Parathyroid adenoma (tissue), 2 donors: ENCODE measurements at regions not wholly inside any gene's neighbourhood (a gene's known extent, or its start where the extent isn't known, plus 50 kb on each side); places are given as distances from the start of the nearest gene placed in this dataset.

Experiments used
- H2AFZ ChIP-seq: fragments of 300-600 bp; sonication (generic); one replicate; pipeline ENCODE4 v1.7.0; 2017; ENCODE audit warnings: antibody characterized with exemption, mild to moderate bottlenecking
- H3K27ac ChIP-seq: fragments of 300-600 bp; sonication (generic); one replicate; pipeline ENCODE4 v1.7.0; 2017
- H3K27me3 ChIP-seq: fragments of 300-600 bp; sonication (generic); one replicate; pipeline ENCODE4 v1.7.0; 2017; ENCODE audit warnings: low read length; ENCODE audit not compliant: control insufficient read depth, insufficient read depth
- H3K36me3 ChIP-seq: fragments of 300-600 bp; sonication (generic); one replicate; pipeline ENCODE4 v1.7.0; 2017; ENCODE audit warnings: low read length; ENCODE audit not compliant: control insufficient read depth, insufficient read depth
- H3K4me1 ChIP-seq: fragments of 300-600 bp; sonication (generic); one replicate; pipeline ENCODE4 v1.7.0; 2017; ENCODE audit warnings: control low read depth
- H3K4me2 ChIP-seq: fragments of 300-600 bp; sonication (generic); one replicate; pipeline ENCODE4 v1.7.0; 2017; ENCODE audit warnings: low read length
- H3K4me3 ChIP-seq: fragments of 300-600 bp; sonication (generic); one replicate; pipeline ENCODE4 v1.7.0; 2017; ENCODE audit warnings: low read depth, low read length
- H3K79me2 ChIP-seq: fragments of 300-600 bp; sonication (generic); one replicate; pipeline ENCODE4 v1.7.0; 2017; ENCODE audit warnings: control low read depth
- H3K9ac ChIP-seq: fragments of 300-600 bp; sonication (generic); one replicate; pipeline ENCODE4 v1.7.0; 2017; ENCODE audit warnings: mild to moderate bottlenecking
- H3K9me3 ChIP-seq: fragments of 300-600 bp; sonication (generic); one replicate; pipeline ENCODE4 v1.7.0; 2017; ENCODE audit warnings: low read length; ENCODE audit not compliant: control insufficient read depth
- TF ChIP-seq, protein P1 (sequence below): fragments of 300-600 bp; sonication (generic); IDR thresholded peaks from one replicate; pipeline ENCODE4 v1.7.0; 2017; ENCODE audit warnings: antibody characterized with exemption, mild to moderate bottlenecking
- donor health status: primary hyperparathyroidism.

DNA sequence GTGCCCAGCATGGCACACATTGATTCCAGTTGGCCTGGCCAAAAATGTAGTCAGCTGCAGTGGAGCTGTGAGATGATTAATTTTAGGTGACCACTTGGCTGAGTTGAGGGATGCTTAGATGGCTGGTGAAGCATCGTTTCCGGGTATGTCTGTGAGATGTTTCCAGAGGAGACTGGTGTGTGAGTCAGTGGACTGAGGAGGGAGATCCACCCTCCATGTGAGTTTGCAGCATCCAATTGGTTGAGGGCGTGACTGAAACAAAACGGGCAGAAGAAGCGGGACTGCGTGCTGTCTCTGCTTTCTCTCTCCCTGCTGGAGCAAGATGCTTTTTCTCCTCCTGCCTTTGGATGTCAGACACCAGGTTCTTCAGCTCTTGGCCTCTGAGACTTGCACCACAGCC is 68.2 kb upstream of the DSCAM start:
- Histone ChIP-seq H3K9me3 (no peaks in the 10 kb centered on the region), H3K4me3 (no peak overlapping the region), H3K4me2 (no peak overlapping the region), H3K4me1 (no peaks in the 10 kb centered on the region), H3K79me2 (no peaks in the 10 kb centered on the region), H3K9ac (no peak overlapping the region), H3K36me3 (no peaks in the 10 kb centered on the region), H3K27ac (no peak overlapping the region), H2AFZ (no peak overlapping the region), H3K27me3 (no peaks in the 10 kb centered on the region)
- TF ChIP-seq, protein P1, sequence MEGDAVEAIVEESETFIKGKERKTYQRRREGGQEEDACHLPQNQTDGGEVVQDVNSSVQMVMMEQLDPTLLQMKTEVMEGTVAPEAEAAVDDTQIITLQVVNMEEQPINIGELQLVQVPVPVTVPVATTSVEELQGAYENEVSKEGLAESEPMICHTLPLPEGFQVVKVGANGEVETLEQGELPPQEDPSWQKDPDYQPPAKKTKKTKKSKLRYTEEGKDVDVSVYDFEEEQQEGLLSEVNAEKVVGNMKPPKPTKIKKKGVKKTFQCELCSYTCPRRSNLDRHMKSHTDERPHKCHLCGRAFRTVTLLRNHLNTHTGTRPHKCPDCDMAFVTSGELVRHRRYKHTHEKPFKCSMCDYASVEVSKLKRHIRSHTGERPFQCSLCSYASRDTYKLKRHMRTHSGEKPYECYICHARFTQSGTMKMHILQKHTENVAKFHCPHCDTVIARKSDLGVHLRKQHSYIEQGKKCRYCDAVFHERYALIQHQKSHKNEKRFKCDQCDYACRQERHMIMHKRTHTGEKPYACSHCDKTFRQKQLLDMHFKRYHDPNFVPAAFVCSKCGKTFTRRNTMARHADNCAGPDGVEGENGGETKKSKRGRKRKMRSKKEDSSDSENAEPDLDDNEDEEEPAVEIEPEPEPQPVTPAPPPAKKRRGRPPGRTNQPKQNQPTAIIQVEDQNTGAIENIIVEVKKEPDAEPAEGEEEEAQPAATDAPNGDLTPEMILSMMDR: no peak

DNA sequence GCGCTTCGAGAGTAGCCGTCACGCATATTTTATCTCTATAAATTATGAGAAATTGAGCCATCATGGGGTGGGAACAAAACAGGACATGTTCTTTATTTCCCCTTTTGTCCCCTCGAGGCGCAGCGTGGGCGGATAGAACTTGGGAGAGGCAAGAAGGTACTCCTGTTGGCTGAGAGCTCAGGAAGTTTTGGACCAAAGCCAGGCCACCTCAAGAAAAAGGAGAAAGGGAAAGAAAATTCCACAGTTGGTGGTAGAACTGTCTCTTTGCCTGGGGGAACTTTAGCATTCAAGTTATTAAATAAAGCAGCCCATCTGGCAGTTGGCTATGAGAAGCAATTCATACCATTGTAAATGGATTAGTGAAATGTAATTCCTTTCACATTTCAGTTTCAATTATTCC is 76.4 kb upstream of the DSCAM start:
- H3K4me3 ChIP-seq: no peak overlapping the region
- no peak overlapping the region for H3K9ac ChIP-seq
- H3K79me2 ChIP-seq: no peaks in the 10 kb centered on the region
- TF ChIP-seq, protein P1: no peak
- no peak overlapping the region for H2AFZ ChIP-seq
- H3K4me2 ChIP-seq: no peak overlapping the region
- H3K27me3 ChIP-seq: no peaks in the 10 kb centered on the region
- no peak overlapping the region for H3K27ac ChIP-seq
- H3K9me3 ChIP-seq: no peaks in the 10 kb centered on the region
- H3K4me1 ChIP-seq: no peaks in the 10 kb centered on the region
- H3K36me3 ChIP-seq: no peaks in the 10 kb centered on the region

DNA sequence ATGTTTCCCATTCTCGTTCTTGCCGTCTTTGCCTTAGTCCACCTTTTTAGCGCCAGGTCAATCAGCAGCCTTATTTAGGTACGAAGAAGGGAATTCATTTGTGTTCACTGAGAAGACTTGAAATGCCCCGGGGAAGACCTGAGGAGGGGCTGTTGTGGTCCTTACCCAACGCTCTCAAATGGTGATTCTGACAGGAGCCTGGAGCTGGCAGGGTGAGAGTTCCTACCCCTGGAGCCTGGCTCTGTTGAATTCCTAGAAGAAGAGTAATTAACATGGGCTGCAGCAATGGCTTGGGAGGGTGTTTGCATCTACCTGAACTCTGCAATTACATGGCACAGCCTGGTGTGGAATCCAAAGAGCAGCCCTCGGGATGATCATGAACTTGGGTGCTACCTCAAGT is 76.9 kb upstream of the DSCAM start:
- H3K9me3 ChIP-seq: no peaks in the 10 kb centered on the region
- H3K4me2 ChIP-seq: no peak overlapping the region
- H3K4me3 ChIP-seq: no peak overlapping the region
- H3K27ac ChIP-seq: no peak overlapping the region
- no peaks in the 10 kb centered on the region for H3K27me3 ChIP-seq
- no peaks in the 10 kb centered on the region for H3K36me3 ChIP-seq
- H3K4me1 ChIP-seq: no peaks in the 10 kb centered on the region
- no peak overlapping the region for H2AFZ ChIP-seq
- H3K79me2 ChIP-seq: no peaks in the 10 kb centered on the region
- no peak overlapping the region for H3K9ac ChIP-seq
- TF ChIP-seq, protein P1: no peak

DNA sequence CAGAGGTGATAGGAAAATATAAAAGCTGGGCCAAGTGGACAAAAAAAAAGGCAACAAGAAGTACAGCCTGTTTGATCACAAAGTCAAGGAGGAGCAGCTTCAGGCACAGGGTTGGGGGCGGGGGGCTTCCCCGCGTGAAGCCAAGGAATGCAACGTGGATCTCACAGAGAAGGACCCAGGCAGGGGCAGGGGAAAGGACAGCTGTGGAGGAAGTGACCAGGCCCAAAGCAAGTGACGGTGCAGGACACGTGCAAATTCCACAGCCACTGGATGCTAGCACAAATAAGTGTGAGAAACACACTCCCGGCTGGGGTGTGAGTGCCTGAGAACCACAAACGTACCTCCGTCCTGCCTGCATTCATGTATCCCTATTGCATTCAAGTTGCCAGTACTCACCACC is 77.7 kb upstream of the DSCAM start:
- Histone ChIP-seq H3K79me2 (no peaks in the 10 kb centered on the region), H3K27me3 (no peaks in the 10 kb centered on the region), H3K27ac (no peak overlapping the region)

DNA sequence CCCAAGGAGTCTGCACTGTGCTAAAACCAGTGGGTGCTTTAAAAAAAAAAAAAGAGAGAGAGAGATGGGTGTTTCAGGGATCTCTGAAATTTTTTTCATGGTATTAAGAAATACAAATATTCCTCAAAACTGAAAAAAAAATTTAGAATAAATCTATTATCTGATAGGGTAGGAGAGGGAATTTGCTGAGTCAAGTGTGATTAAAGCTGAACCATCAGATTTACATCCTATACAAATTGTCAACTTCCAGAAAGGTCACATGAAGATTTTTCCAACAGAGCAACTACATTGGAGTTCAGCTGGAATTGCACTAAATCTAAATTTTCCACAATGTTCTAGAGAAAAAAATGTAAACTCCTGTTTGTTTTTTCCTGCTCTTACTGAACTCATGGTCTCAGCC is 79.3 kb upstream of the DSCAM start:
- TF ChIP-seq, protein P1: no peak
- H3K36me3 ChIP-seq: no peaks in the 10 kb centered on the region
- no peak overlapping the region for H3K9ac ChIP-seq
- no peaks in the 10 kb centered on the region for H3K27me3 ChIP-seq
- no peak overlapping the region for H3K27ac ChIP-seq
- no peak overlapping the region for H3K4me2 ChIP-seq
- H3K4me1 ChIP-seq: no peaks in the 10 kb centered on the region
- H3K4me3 ChIP-seq: no peak overlapping the region
- H3K79me2 ChIP-seq: no peaks in the 10 kb centered on the region
- H2AFZ ChIP-seq: no peak overlapping the region
- no peaks in the 10 kb centered on the region for H3K9me3 ChIP-seq

More for the DNA sequence above, 77.7 kb upstream of the DSCAM start:
- H3K9ac ChIP-seq: no peak overlapping the region
- H2AFZ ChIP-seq: no peak overlapping the region
- no peaks in the 10 kb centered on the region for H3K9me3 ChIP-seq
- no peak overlapping the region for H3K4me2 ChIP-seq
- no peaks in the 10 kb centered on the region for H3K36me3 ChIP-seq
- H3K4me3 ChIP-seq: no peak overlapping the region
- no peaks in the 10 kb centered on the region for H3K4me1 ChIP-seq
- TF ChIP-seq, protein P1: no peak
